Fibroblast of lung (primary cell): ENCODE measurements at regions not wholly inside any gene's neighbourhood (a gene's known extent, or its start where the extent isn't known, plus 50 kb on each side); places are given as distances from the start of the nearest gene placed in this dataset.
"Not testable (repeated sequence)": the region's sequence is repeated elsewhere in the genome, so short reads cannot be mapped to it uniquely, and the experiment has no call there.

Experiments used
- DNase-seq, 2 donors: peaks; one replicate each; pipeline versions ENCODE4 v3.0.0 to v3.0.0-alpha.2; 2010; ENCODE audit warnings: low read depth in 2 of 2
- H2AFZ ChIP-seq: 2 replicates; pipeline ENCODE4 v1.5.1; 2012; ENCODE audit warnings: low read length, control low read depth, inconsistent platforms
- H3K27ac ChIP-seq: 2 replicates; pipeline ENCODE4 v1.5.1; 2011; ENCODE audit warnings: low read length, control low read depth; ENCODE audit not compliant: insufficient read depth
- H3K27me3 ChIP-seq: 2 replicates; pipeline ENCODE4 v1.5.1; 2011; ENCODE audit warnings: mild to moderate bottlenecking, low read length; ENCODE audit not compliant: control insufficient read depth, insufficient read depth
- H3K36me3 ChIP-seq: 2 replicates; pipeline ENCODE4 v1.5.1; 2011; ENCODE audit warnings: low read length; ENCODE audit not compliant: control insufficient read depth, insufficient read depth
- H3K4me1 ChIP-seq: 2 replicates; pipeline ENCODE4 v1.5.1; 2011; ENCODE audit warnings: low read length; ENCODE audit not compliant: control insufficient read depth, insufficient read depth; ENCODE audit errors: extremely low read depth
- H3K4me2 ChIP-seq: 2 replicates; pipeline ENCODE4 v1.5.1; 2011; ENCODE audit warnings: low read length, control low read depth; ENCODE audit not compliant: insufficient read depth; ENCODE audit errors: extremely low read depth
- H3K4me3 ChIP-seq, 4 experiments: fragments of 200-600 bp in 1 of 4; sonication (generic) in 1 of 4; replicated peaks in 1 of 4; 2 replicates each; pipeline ENCODE4 v1.5.1; 2011 to 2016; ENCODE audit warnings: low read length in 4 of 4, low read depth in 3 of 4, mild to moderate bottlenecking in 3 of 4, control low read depth in 2 of 4, inconsistent platforms in 1 of 4, mixed read lengths in 1 of 4; ENCODE audit not compliant: insufficient read depth in 1 of 4; ENCODE audit errors: control extremely low read depth in 1 of 4
- H3K79me2 ChIP-seq: 2 replicates; pipeline ENCODE4 v1.5.1; 2012; ENCODE audit warnings: mild to moderate bottlenecking, low read length, inconsistent platforms; ENCODE audit not compliant: control insufficient read depth, insufficient read depth
- H3K9ac ChIP-seq: 2 replicates; pipeline ENCODE4 v1.5.1; 2011; ENCODE audit warnings: mild to moderate bottlenecking, low read length, control low read depth; ENCODE audit not compliant: insufficient read depth
- H3K9me3 ChIP-seq: 2 replicates; pipeline ENCODE4 v1.5.1; 2012; ENCODE audit warnings: low read depth, low read length; ENCODE audit not compliant: control insufficient read depth, insufficient read depth
- H4K20me1 ChIP-seq: 2 replicates; pipeline ENCODE4 v1.5.1; 2011; ENCODE audit warnings: low read length; ENCODE audit not compliant: control insufficient read depth, insufficient read depth; ENCODE audit errors: extremely low read depth
- CTCF ChIP-seq, 2 donors: IDR thresholded peaks in 1 of 2; conservative IDR thresholded peaks in 1 of 2; 1 replicate in 1 of 2; 2 replicates in 1 of 2; pipeline ENCODE4 v1.5.1; 2011 to 2012; ENCODE audit warnings: low read length in 2 of 2, control low read depth in 1 of 2, inconsistent platforms in 1 of 2, low read depth in 1 of 2, mild to moderate bottlenecking in 1 of 2
- EZH2 ChIP-seq: IDR thresholded peaks from 2 replicates; pipeline ENCODE4 v1.5.1; 2012; ENCODE audit warnings: low read length, control low read depth, mild to moderate bottlenecking; ENCODE audit errors: missing control alignments

- TF ChIP-seq CTCF (conservative IDR thresholded peaks at IDR 0.05 in 1 of 2, IDR thresholded peaks at IDR 0.05 in 1 of 2; ENCODE audit: low read depth in 1 of 2, low read length in 2 of 2) (no peak), EZH2 (no peak)
- Histone ChIP-seq H3K4me1 (peaks cover 4% of the 10 kb centered on the region), H3K9ac (no peak overlapping the region), H4K20me1 (no peaks in the 10 kb centered on the region), H3K4me3 (no peak overlapping the region), H3K27me3 (no peaks in the 10 kb centered on the region), H3K36me3 (no peaks in the 10 kb centered on the region), H3K27ac (no peak overlapping the region), H3K9me3 (no peaks in the 10 kb centered on the region), H3K79me2 (no peaks in the 10 kb centered on the region), H3K4me2 (no peak overlapping the region), H2AFZ (no peak overlapping the region)
- no peak for DNase-seq
Observed at GRCh38 chr6:90364286-90364685, 67.6 kb upstream of the BACH2 start.

- Histone ChIP-seq H3K27ac (no peak overlapping the region), H3K79me2 (no peaks in the 10 kb centered on the region), H3K4me3 (no peak overlapping the region), H3K4me2 (no peak overlapping the region), H3K27me3 (no peaks in the 10 kb centered on the region), H2AFZ (peak overlapping the region; percentile 47), H3K36me3 (no peaks in the 10 kb centered on the region), H3K9ac (no peak overlapping the region), H3K9me3 (no peaks in the 10 kb centered on the region), H4K20me1 (no peaks in the 10 kb centered on the region), H3K4me1 (no peaks in the 10 kb centered on the region)
- TF ChIP-seq CTCF (conservative IDR thresholded peaks at IDR 0.05 in 1 of 2, IDR thresholded peaks at IDR 0.05 in 1 of 2; ENCODE audit: low read depth in 1 of 2, low read length in 2 of 2) (no peak), EZH2 (no peak)
- DNase-seq = peak; percentile 84 to 86
Observed at GRCh38 chr6:90362318-90362717, 65.7 kb upstream of the BACH2 start.

DNA sequence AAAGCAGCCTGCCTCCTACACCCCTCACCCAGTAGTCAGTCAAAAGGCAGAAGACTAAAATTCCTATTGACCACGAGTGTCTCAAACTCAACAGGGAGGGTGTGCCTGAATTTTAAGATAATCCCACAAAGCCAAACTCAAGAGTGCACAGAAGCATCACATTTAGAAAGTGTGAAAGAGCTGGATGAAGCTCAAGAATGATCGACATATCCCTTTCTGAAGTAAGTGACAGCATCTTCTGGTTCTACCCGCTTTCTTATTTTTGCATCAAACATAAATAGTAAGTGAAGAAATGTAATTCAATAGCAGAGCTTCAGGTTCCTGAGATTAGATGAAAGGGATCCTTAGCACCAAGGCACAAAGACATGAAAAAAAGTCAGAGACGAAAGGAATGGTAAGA lies 64.5 kb upstream of the BACH2 start:
- no peak overlapping the region for H3K9ac ChIP-seq
- no peaks in the 10 kb centered on the region for H3K79me2 ChIP-seq
- no peak overlapping the region for H3K4me3 ChIP-seq
- H3K36me3 ChIP-seq = no peaks in the 10 kb centered on the region
- no peak overlapping the region for H2AFZ ChIP-seq
- H4K20me1 ChIP-seq = no peaks in the 10 kb centered on the region
- no peaks in the 10 kb centered on the region for H3K27me3 ChIP-seq
- H3K9me3 ChIP-seq = no peaks in the 10 kb centered on the region
- TF ChIP-seq CTCF (conservative IDR thresholded peaks at IDR 0.05 in 1 of 2, IDR thresholded peaks at IDR 0.05 in 1 of 2; ENCODE audit: low read depth in 1 of 2, low read length in 2 of 2) (no peak), EZH2 (no peak)
- H3K27ac ChIP-seq = no peak overlapping the region
- DNase-seq = no peak
- no peak overlapping the region for H3K4me2 ChIP-seq
- no peaks in the 10 kb centered on the region for H3K4me1 ChIP-seq

GRCh38 chr6:90358036-90358770 lies 61.6 kb upstream of the BACH2 start:
- not testable (repeated sequence) for H4K20me1 ChIP-seq, H3K27me3 ChIP-seq, DNase-seq, H3K4me3 ChIP-seq, H3K9me3 ChIP-seq, H3K4me1 ChIP-seq, H2AFZ ChIP-seq, H3K27ac ChIP-seq, H3K4me2 ChIP-seq, H3K36me3 ChIP-seq, H3K79me2 ChIP-seq, H3K9ac ChIP-seq
